Ovary (tissue), 3 donors: ENCODE measurements at regions not wholly inside any gene's neighbourhood (a gene's known extent, or its start where the extent isn't known, plus 50 kb on each side); places are given as distances from the start of the nearest gene placed in this dataset.

Source experiments
- CTCF ChIP-seq, 3 donors: fragments of 450-650 bp in 2 of 3; fragments of 200-600 bp in 1 of 3; IDR thresholded peaks; one replicate each; pipeline versions ENCODE4 v1.5.1 to v1.8.0; 2016 to 2022; ENCODE audit warnings: antibody characterized with exemption in 3 of 3, mild to moderate bottlenecking in 1 of 3
- POLR2A ChIP-seq: fragments of 450-650 bp; IDR thresholded peaks from one replicate; pipeline ENCODE4 v1.6.1; 2017; ENCODE audit warnings: antibody characterized with exemption, mild to moderate bottlenecking, moderate library complexity
- donor health status: DM: no; HTN: no; CAD: no.

- no peak for TF ChIP-seq CTCF (IDR thresholded peaks at IDR 0.05)
- TF ChIP-seq POLR2A, result no peak
These were observed 356.3 kb downstream of the PTEN start for GRCh38 chr10:88219753-88220152.
